MV-4-11 (cell line): ENCODE measurements at regions not wholly inside any gene's neighbourhood (a gene's known extent, or its start where the extent isn't known, plus 50 kb on each side); places are given as distances from the start of the nearest gene placed in this dataset.
"Not testable (repeated sequence)": the region's sequence is repeated elsewhere in the genome, so short reads cannot be mapped to it uniquely, and the experiment has no call there.

Experiments
- DNase-seq: peaks from one replicate; lab custom pipeline; 2025; lab: John Stamatoyannopoulos, UW

- no peak for DNase-seq
Observed at GRCh38 chr6:56804996-56805395, 149.9 kb upstream of the BEND6 start.

- DNase-seq: no peak
Observed at GRCh38 chr6:56803594-56803993, 151.3 kb upstream of the BEND6 start.

- no peak for DNase-seq
Observed at GRCh38 chr6:56802584-56802983, 152.3 kb upstream of the BEND6 start.

- peak; percentile 57 for DNase-seq
Observed at GRCh38 chr6:56799989-56800388, 154.9 kb upstream of the BEND6 start.

DNA sequence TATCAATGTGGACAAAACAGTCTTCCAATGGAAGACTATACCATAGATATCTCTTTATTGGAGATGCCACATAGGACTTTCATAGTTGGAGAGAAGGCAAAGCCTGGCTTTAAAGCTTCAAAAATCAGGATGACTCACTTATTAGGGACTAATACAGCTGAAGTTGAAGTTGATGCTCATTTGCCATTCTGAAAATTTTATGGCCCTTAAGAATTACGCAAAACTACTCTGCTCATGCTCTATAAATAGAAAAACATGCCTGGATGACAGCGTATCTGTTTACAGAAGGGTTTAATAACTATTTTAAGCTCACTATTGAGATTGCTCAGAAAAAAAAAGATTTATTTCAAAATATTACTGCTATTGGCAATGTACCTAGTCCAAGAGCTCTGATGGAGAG lies 155.5 kb upstream of the DST start:
- DNase-seq: no peak

DNA sequence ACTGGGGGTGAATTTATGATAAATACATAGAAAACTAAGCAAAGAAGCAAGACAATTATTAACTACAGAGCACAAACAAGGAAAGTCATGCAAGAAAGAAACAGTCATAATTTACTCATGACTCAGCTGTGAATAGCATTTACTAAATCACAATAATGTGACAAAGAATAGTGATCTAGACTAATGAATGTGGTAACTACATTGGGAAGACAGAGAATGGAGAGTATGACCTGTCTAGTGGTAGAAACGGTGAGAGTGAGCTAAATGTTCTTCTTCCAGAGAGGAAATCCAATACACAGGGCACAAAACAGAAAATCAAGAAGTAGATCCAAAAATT lies 153.5 kb upstream of the DST start:
- DNase-seq: no peak

GRCh38 chr6:56795466-56796195 lies 152.9 kb upstream of the DST start:
- DNase-seq: no peak

DNA sequence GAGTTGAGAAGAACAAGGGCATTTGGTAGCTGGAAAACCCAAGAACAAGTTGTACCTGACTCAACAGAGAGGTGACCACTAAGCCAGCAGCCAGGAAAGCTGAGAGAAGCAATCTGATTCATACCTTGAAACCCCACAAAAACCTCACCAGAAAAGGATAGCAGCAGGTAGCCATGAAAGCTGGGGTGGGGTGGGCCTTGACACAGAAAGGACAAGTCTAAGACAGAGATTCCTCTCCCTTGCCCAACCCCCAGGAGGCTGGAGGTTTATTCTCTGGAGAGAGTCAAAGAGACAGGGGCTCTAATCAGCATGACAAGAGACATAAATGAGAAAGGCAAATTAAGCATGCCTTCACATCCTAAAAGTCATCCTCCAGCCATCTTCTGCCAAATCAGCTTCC lies 151.7 kb upstream of the DST start:
- no peak for DNase-seq

- no peak for DNase-seq
Observed at GRCh38 chr6:56793938-56794337, 151.2 kb upstream of the DST start.

DNA sequence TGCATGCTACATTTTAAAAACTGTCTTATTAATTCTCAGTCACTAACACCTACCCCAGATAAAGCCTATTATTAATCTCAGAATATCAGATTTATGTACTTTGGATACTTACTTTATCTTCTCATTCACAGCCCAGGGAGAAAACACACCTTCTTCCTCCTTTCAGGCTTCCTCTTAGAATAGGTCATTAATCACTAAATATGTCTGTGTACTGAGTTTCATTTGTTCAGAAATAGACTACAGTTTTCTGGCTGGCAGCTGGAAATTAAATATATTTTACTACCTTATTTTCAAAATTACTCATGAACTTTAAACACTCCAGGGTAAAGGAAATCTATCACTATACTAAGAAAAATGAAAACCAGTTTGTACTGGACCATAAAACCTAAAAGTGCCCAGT lies 147.7 kb upstream of the DST start:
- DNase-seq: no peak

DNA sequence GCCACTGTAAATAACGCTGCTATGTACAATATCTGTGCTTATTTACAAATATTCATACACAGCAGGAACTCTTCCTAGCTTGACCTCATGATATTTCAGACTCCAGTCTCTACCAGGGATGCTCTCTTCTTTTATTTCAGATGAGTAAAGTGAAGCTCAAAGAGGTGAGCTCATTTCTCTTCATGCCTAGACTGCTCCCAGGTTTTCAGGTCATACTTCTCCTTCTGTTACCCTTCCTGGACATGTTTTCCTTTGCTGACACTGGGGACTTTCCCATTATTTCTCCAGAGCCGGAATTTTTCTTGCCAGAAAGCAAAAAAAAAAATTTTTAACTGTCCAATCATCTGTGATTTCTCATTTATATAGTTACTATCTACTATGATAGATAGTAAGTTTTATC lies 147.2 kb upstream of the DST start:
- no peak for DNase-seq

GRCh38 chr6:56789342-56789741 lies 146.7 kb upstream of the DST start:
- no peak for DNase-seq

DNA sequence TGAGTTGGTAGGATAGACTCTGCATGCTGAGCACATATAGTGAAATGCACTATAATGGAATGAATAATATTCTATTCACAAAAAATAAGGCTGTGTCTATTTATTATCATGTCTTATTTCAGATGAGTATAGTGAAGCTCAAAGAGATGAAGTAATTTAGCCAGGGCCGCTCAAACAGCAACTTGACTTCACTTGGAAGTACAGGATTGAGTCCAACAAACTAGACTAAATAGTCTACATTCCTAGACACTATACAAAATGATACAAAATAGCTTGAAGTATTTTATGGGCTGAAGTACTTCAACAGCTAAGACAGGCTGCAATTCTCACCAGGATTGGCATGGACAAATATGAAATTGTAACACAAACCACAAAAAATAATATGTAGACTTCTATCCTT lies 144.5 kb upstream of the DST start:
- DNase-seq: no peak

DNA sequence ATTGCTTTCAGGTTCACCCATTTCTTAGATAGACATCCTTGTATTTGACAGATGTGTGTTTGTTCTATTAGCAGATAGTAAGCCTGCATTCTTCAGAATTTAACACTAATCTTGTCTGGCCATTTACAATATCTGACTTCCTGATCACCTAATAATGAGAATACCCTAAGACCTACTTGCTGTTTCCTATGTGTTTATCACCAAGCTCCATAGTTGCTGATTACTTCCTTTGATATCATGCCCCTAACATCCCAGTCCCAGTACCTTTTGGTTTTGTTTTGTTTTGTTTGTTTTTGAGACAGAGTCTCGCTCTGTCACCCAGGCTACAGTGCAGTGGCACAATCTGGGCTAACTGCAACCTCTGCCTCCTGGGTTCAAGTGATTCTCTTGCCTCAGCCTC lies 143.6 kb upstream of the DST start:
- DNase-seq: no peak

DNA sequence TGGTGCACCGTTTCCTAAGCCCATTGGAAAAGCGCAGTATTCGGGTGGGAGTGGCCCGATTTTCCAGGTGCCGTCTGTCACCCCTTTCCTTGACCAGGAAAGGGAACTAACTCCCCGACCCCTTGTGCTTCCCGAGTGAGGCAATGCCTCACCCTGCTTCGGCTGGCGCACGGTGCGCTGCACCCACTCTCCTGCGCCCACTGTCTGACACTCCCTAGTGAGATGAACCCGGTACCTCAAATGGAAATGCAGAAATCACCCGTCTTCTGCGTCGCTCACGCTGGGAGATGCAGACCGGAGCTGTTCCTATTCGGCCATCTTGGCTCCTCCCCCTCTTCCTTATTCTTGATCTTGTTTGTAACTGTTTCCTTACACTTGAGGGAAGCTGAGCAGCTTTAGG lies 142.8 kb upstream of the DST start:
- not testable (repeated sequence) for DNase-seq

- not testable (repeated sequence) for DNase-seq
Observed at GRCh38 chr6:56780109-56780508, 137.4 kb upstream of the DST start.

DNA sequence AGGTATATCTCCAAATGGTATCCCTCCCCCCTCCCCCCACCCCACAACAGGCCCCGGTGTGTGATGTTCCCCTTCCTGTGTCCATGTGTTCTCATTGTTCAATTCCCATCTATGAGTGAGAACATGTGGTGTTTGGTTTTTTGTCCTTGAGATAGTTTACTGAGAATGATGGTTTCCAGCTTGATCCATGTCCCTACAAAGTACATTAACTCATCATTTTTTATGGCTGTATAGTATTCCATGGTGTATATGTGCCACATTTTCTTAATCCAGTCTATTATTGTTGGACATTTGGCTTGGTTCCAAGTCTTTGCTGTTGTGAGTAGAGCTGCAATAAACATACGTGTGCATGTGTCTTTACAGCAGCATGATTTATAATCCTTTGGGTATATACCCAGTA lies 135.8 kb upstream of the DST start:
- not testable (repeated sequence) for DNase-seq

DNA sequence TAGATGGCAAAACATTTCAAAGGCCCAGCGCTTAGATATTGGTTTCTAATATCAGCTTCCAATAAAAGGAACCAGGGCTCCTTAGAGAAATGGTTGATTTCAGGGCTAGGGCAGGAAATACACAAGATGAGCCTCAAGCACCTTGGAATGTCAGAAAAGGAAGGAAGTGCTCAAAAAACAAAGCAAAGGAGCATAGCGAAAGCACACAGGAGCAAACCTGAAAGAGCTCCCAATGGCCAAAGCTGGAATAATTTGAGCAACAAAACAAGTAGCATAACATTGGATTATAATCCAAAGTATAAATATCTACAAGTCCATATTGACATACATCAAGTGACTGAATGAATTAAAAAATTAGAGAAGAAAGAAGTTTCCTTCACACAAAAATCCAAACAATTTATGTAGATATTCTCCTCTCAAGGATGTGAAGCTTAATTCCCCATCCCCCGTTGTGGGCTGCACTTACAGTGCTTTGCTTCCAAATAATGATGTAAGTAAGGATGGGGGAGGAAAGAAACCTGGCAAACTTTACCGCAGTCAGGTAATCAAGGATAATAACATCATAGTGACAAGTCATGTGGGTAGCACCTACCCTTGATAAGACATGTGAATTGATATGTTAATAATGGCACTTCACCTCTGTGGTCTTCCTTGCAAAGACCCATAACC lies 132.9 kb upstream of the DST start:
- no peak for DNase-seq

DNA sequence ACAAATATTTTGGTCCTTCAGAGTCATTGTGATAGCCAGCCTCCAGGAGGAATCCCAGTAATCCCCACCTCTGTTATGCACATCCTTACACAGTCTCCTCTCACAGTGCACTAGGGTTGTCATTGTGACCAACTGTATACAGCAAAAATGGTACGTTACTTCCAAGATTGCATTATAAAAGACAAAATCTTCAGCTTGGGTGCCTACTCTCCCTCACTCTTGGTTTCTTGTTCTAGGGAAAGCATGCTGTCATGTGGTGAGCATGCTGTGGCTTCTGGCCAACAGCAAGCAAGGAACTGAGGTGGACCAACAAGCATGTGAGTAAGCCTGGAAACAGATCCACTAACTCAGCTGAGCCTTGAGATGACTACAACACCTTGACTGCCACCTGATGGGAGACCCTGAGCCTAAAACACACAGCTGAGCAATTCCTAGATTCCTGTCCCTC lies 130.1 kb upstream of the DST start:
- no peak for DNase-seq

DNA sequence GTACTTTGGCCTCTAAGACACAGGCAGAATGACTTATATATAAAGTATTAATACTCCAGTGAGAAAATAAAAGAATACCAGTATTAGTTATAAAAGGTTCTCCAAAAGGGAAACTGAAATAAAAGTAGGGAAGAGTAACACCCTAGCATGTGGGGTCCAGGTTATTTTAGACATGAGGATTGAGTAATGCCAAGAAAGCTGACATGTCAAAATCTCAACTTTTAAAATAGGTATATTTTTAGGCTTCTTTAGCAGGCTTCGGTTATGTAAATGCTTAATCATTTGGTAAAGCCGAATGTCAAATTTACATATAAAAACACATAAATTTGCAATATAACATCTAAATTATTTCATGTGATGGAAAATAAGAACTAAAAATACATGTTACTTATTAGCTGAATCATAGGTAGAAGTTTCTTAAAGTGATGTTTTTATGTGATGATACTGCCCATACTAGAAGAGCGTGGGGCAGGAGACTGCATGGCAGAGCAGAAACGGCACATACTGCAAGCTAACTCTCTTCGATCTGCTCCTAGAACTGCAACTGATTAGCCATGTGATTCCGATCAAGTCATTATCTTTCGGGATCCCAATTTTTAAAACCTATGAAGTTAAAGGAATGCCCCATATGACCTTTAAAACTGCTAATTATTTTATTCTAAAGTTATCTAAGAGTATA lies 129.4 kb upstream of the DST start:
- DNase-seq: no peak

GRCh38 chr6:56771189-56771588 lies 128.5 kb upstream of the DST start:
- DNase-seq: no peak

GRCh38 chr6:56770011-56770520 lies 127.4 kb upstream of the DST start:
- no peak for DNase-seq

GRCh38 chr6:56767892-56768531 lies 125.3 kb upstream of the DST start:
- DNase-seq: no peak
